HG03378 (cell line): ENCODE measurements at regions not wholly inside any gene's neighbourhood (a gene's known extent, or its start where the extent isn't known, plus 50 kb on each side); places are given as distances from the start of the nearest gene placed in this dataset.

Experiments
- ATAC-seq: cut with Tn5 transposase; IDR thresholded peaks from one replicate; pipeline ENCODE4 v1.9.1; 2021; ENCODE audit warnings: mild to moderate bottlenecking, moderate library complexity; ENCODE audit not compliant: unreplicated experiment

- ATAC-seq, result no peak
Observed at GRCh38 chr11:27783701-27784355, 83.6 kb upstream of the BDNF start.

- no peak for ATAC-seq
Observed at GRCh38 chr11:27777033-27777432, 76.8 kb upstream of the BDNF start.

GRCh38 chr11:27773884-27774283, 73.6 kb upstream of the BDNF start:
- no peak for ATAC-seq

- no peak for ATAC-seq
Observed at GRCh38 chr11:27771516-27771915, 71.3 kb upstream of the BDNF start.

- no peak for ATAC-seq
Observed at GRCh38 chr11:27770576-27770975, 70.3 kb upstream of the BDNF start.

- no peak for ATAC-seq
Observed at GRCh38 chr11:27763736-27764135, 63.5 kb upstream of the BDNF start.

- no peak for ATAC-seq
Observed at GRCh38 chr11:27761356-27761755, 61.1 kb upstream of the BDNF start.

GRCh38 chr11:27757953-27758352, 57.7 kb upstream of the BDNF start:
- ATAC-seq, result no peak

- no peak for ATAC-seq
Observed at GRCh38 chr11:27754035-27755017, 54.1 kb upstream of the BDNF start.
